B cell (primary cell): ENCODE measurements at regions not wholly inside any gene's neighbourhood (a gene's known extent, or its start where the extent isn't known, plus 50 kb on each side); places are given as distances from the start of the nearest gene placed in this dataset.

Source experiments
- ATAC-seq: fragments of 200-7000 bp; cut with Tn5 transposase; one replicate; pipeline ENCODE4 v1.10.0; 2021; ENCODE audit warnings: low read depth, mild to moderate bottlenecking, moderate number of reproducible peaks, moderate library complexity
- CTCF ChIA-PET: fragments of 350-600 bp; sonication (Branson Sonifier 250); formaldehyde crosslinking; loops from one replicate; lab custom pipeline; 2021; ENCODE audit warnings: antibody characterized with exemption, inconsistent platforms; lab: Charles Lee
- POLR2A ChIA-PET: fragments of 350-600 bp; sonication (Branson Sonifier 250); formaldehyde crosslinking; loops from one replicate; lab custom pipeline; 2021; ENCODE audit warnings: antibody characterized with exemption; lab: Charles Lee
- DNase-seq: peaks from one replicate; pipeline ENCODE4 v3.0.0; 2013
- H2AFZ ChIP-seq: 2 replicates; pipeline ENCODE4 v1.6.1; 2012; ENCODE audit warnings: mild to moderate bottlenecking, low read depth, low read length; ENCODE audit not compliant: insufficient read depth, poor library complexity, severe bottlenecking
- H3K27ac ChIP-seq, 2 donors: 1 replicate in 1 of 2; 2 replicates in 1 of 2; pipeline ENCODE4 v1.5.1; 2012 to 2013; ENCODE audit warnings: low read length in 2 of 2, mild to moderate bottlenecking in 2 of 2, moderate library complexity in 1 of 2
- H3K27me3 ChIP-seq, 4 experiments: fragments of 200-600 bp in 1 of 4; sonication (generic) in 1 of 4; replicated peaks in 1 of 4; 1 replicate in 2 of 4; 2 replicates in 2 of 4; pipeline versions ENCODE4 v1.6.1 to v1.7.0; 2013 to 2016; ENCODE audit warnings: low read length in 3 of 4, mild to moderate bottlenecking in 2 of 4, mixed read lengths in 1 of 4, moderate library complexity in 1 of 4; ENCODE audit not compliant: insufficient read depth in 4 of 4, control insufficient read depth in 3 of 4; ENCODE audit errors: control extremely low read depth in 1 of 4
- H3K36me3 ChIP-seq, 2 experiments: replicated peaks in 1 of 2; 1 replicate in 1 of 2; 2 replicates in 1 of 2; pipeline versions ENCODE4 v1.6.1 to v1.7.1; 2013; ENCODE audit warnings: low read length in 1 of 2; ENCODE audit not compliant: insufficient read depth in 2 of 2, control insufficient read depth in 1 of 2; ENCODE audit errors: control extremely low read depth in 1 of 2, extremely low read depth in 1 of 2
- H3K4me1 ChIP-seq, 2 donors: fragments of 200-600 bp in 1 of 2; sonication (generic) in 1 of 2; 1 replicate in 1 of 2; 2 replicates in 1 of 2; pipeline versions ENCODE4 v1.5.1 to v1.6.1; 2013 to 2017; ENCODE audit warnings: low read length in 2 of 2; ENCODE audit not compliant: control insufficient read depth in 2 of 2, insufficient read depth in 2 of 2
- H3K4me2 ChIP-seq: replicated peaks from 2 replicates; pipeline ENCODE3; 2012; ENCODE audit warnings: mild to moderate bottlenecking, low read depth, low read length; ENCODE audit not compliant: poor library complexity, severe bottlenecking
- H3K4me3 ChIP-seq, 5 experiments: fragments of 200-600 bp in 1 of 5; sonication (generic) in 1 of 5; 1 replicate in 3 of 5; 2 replicates in 2 of 5; pipeline versions ENCODE4 v1.5.1 to v1.7.0; 2011 to 2016; ENCODE audit warnings: low read length in 4 of 5, mild to moderate bottlenecking in 4 of 5, low read depth in 2 of 5, control low read depth in 1 of 5, moderate library complexity in 1 of 5; ENCODE audit not compliant: insufficient read depth in 1 of 5; ENCODE audit errors: control extremely low read depth in 1 of 5, extremely low read depth in 1 of 5
- H3K79me2 ChIP-seq: fragments of 200-600 bp; sonication (generic); one replicate; pipeline ENCODE4 v1.6.0; 2016; ENCODE audit warnings: low read length; ENCODE audit not compliant: control insufficient read depth, insufficient read depth
- H3K9ac ChIP-seq: fragments of 200-600 bp; sonication (generic); 2 replicates; pipeline ENCODE4 v1.6.1; 2017; ENCODE audit warnings: mild to moderate bottlenecking, low read length, moderate library complexity
- H3K9me3 ChIP-seq, 3 donors: one replicate each; pipeline versions ENCODE4 v1.6.1 to v1.7.1; 2013; ENCODE audit warnings: low read length in 2 of 3; ENCODE audit not compliant: control insufficient read depth in 2 of 3, insufficient read depth in 1 of 3; ENCODE audit errors: control extremely low read depth in 1 of 3
- H4K20me1 ChIP-seq: 2 replicates; pipeline ENCODE4 v1.6.0; 2012; ENCODE audit warnings: mild to moderate bottlenecking, low read length; ENCODE audit not compliant: insufficient read depth, control insufficient read depth, poor library complexity, severe bottlenecking
- H3K27ac Mint-ChIP-seq: one replicate; pipeline ENCODE4 v1.8.0; 2021; ENCODE audit warnings: mixed read lengths
- H3K27me3 Mint-ChIP-seq: one replicate; pipeline ENCODE4 v1.8.0; 2021; ENCODE audit warnings: mixed read lengths
- H3K4me1 Mint-ChIP-seq: one replicate; pipeline ENCODE4 v1.8.0; 2021; ENCODE audit warnings: mixed read lengths
- H3K4me3 Mint-ChIP-seq: one replicate; pipeline ENCODE4 v1.8.0; 2021; ENCODE audit warnings: mixed read lengths
- H3K9me3 Mint-ChIP-seq: one replicate; pipeline ENCODE4 v1.8.0; 2022; ENCODE audit warnings: mixed read lengths; ENCODE audit not compliant: insufficient read depth
- EZH2 ChIP-seq: IDR thresholded peaks from 2 replicates; pipeline ENCODE4 v1.6.1; 2012; ENCODE audit warnings: borderline replicate concordance, low read depth, mild to moderate bottlenecking, moderate library complexity, low read length; ENCODE audit not compliant: insufficient read depth, poor library complexity, severe bottlenecking
- WGBS: methylation state at CpG from one replicate; pipeline ENCODE4 v1.1.5; 2013; ENCODE audit warnings: missing lambda C conversion rate; ENCODE audit not compliant: insufficient coverage; 5-methylcytosine and 5-hydroxymethylcytosine counted together
- intact Hi-C: fragments of 100-400 bp; cut with micrococcal nuclease; formaldehyde crosslinking; loops from one replicate; pipeline ENCODE4 v1.10.0; 2022
- TF ChIP-seq, protein P1 (sequence below): fragments of 200-600 bp; IDR thresholded peaks from one replicate; pipeline ENCODE4 v1.8.0; 2022; ENCODE audit warnings: antibody characterized with exemption, mild to moderate bottlenecking

DNA sequence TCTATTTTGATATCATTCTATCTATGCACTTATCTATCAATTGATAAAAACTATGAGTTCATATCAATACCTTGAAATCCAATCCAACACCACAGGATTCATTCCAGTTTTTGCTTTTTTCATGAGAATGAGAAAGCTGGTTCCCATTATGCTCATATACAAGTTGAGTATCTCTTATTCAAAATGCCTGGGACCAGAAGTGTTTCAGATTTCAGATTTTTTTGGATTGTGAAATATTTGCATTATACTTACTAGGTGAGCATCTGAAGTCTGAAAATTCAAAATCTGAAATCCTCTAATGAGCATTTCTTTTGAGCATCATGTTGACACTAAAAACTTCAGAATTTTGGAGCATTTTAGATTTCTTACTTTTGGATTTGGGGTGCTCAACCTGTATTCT, 67.8 kb upstream of the DCBLD2 start:
- H3K9me3 Mint-ChIP-seq = peaks cover 3% of the 10 kb centered on the region
- no peaks in the 10 kb centered on the region for H3K36me3 ChIP-seq
- H2AFZ ChIP-seq = no peak overlapping the region
- CTCF ChIA-PET = no interaction called here
- H4K20me1 ChIP-seq = no peaks in the 10 kb centered on the region
- no peak overlapping the region for H3K4me2 ChIP-seq
- ATAC-seq = no peak
- no peaks in the 10 kb centered on the region for H3K79me2 ChIP-seq
- no peak overlapping the region for H3K4me3 Mint-ChIP-seq
- H3K27me3 Mint-ChIP-seq = no peaks in the 10 kb centered on the region
- H3K27ac Mint-ChIP-seq = no peak overlapping the region
- H3K9ac ChIP-seq = no peak overlapping the region
- no peaks in the 10 kb centered on the region for H3K4me1 ChIP-seq
- no peak for DNase-seq
- H3K27ac ChIP-seq = no peak overlapping the region
- H3K9me3 ChIP-seq = peaks cover 0 to 6% (median 0%) of the 10 kb centered on the region in 3 donors
- POLR2A ChIA-PET = no interaction called here
- no peaks in the 10 kb centered on the region for H3K4me1 Mint-ChIP-seq
- H3K4me3 ChIP-seq = no peak overlapping the region
- no peaks in the 10 kb centered on the region for H3K27me3 ChIP-seq
- TF ChIP-seq, protein P1, sequence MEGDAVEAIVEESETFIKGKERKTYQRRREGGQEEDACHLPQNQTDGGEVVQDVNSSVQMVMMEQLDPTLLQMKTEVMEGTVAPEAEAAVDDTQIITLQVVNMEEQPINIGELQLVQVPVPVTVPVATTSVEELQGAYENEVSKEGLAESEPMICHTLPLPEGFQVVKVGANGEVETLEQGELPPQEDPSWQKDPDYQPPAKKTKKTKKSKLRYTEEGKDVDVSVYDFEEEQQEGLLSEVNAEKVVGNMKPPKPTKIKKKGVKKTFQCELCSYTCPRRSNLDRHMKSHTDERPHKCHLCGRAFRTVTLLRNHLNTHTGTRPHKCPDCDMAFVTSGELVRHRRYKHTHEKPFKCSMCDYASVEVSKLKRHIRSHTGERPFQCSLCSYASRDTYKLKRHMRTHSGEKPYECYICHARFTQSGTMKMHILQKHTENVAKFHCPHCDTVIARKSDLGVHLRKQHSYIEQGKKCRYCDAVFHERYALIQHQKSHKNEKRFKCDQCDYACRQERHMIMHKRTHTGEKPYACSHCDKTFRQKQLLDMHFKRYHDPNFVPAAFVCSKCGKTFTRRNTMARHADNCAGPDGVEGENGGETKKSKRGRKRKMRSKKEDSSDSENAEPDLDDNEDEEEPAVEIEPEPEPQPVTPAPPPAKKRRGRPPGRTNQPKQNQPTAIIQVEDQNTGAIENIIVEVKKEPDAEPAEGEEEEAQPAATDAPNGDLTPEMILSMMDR = no peak
- no peak for TF ChIP-seq EZH2
- intact Hi-C loops = no loop called here

DNA sequence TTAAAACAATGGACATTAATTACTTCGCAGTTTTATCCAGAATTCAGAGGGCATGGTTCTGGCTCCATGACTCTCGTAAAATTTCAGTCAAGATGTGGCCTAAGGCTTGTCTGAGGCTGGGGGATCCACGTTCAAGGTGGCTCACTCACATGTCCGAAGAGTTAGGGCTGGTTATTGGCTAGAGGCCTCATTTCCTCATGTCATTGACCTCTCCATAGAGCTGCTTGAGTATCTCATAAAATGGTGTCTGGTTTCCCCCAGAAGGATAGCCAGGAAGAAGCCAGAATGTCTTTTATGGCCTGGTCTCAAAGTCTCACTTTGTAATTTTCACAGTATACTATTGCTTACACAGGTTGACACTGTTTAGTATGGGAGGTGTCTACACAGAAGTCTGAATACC, 67.3 kb upstream of the DCBLD2 start:
- H3K9ac ChIP-seq = no peak overlapping the region
- peaks cover 0 to 6% (median 0%) of the 10 kb centered on the region in 3 donors for H3K9me3 ChIP-seq
- no peaks in the 10 kb centered on the region for H4K20me1 ChIP-seq
- no peak for ATAC-seq
- no peaks in the 10 kb centered on the region for H3K79me2 ChIP-seq
- no peaks in the 10 kb centered on the region for H3K36me3 ChIP-seq
- H3K4me2 ChIP-seq = no peak overlapping the region
- TF ChIP-seq EZH2 = no peak
- TF ChIP-seq, protein P1 = no peak
- H3K27ac ChIP-seq = no peak overlapping the region
- DNase-seq = no peak
- H2AFZ ChIP-seq = no peak overlapping the region
- Mint-ChIP-seq H3K9me3 (peaks cover 3% of the 10 kb centered on the region), H3K27me3 (no peaks in the 10 kb centered on the region), H3K27ac (no peak overlapping the region), H3K4me1 (no peaks in the 10 kb centered on the region), H3K4me3 (no peak overlapping the region)
- H3K27me3 ChIP-seq = no peaks in the 10 kb centered on the region
- intact Hi-C loops = no loop called here
- WGBS = 88% methylated on average over 2 of the region's 4 CpGs
- ChIA-PET CTCF (no interaction called here), POLR2A (no interaction called here)
- no peaks in the 10 kb centered on the region for H3K4me1 ChIP-seq
- no peak overlapping the region for H3K4me3 ChIP-seq
